ENCODE measurements at regions not wholly inside any gene's neighbourhood (a gene's known extent, or its start where the extent isn't known, plus 50 kb on each side); places are given as distances from the start of the nearest gene placed in this dataset.

DNA sequence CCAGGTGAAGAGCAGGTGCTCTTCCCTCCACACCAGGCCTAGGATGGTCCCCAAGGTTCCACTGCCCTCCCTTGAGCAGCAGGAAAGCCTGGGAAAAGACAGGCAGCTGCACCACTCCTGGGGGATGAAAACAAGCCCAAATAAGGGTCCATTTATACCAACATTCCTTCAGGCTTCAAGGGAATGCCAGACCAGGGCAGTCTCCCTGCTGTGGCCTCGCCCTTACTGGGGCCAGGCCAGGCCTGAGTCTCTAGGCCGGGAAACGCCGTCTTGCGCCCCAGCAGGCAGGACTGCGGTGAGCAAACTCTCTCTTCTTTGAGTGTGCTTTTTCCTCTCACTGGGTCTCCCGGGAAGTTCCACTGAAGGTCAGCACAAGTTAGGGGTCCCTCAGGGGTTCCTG is 443.5 kb downstream of the SOX6 start (continued):
- TF ChIP-seq ZNF462 (CRISPR knock-in tag; IDR thresholded peaks at IDR 0.05) (no peak), CREB1 (CRISPR knock-in tag; IDR thresholded peaks at IDR 0.05; ENCODE audit: low read depth) (no peak), ZNF331 (CRISPR knock-in tag; IDR thresholded peaks at IDR 0.05; ENCODE audit: low read depth) (no peak), EZH2phosphoT487 (IDR thresholded peaks at IDR 0.05; ENCODE audit: unreplicated experiment) (no peak), REST (IDR thresholded peaks at IDR 0.05; ENCODE audit: unreplicated experiment) (no peak), STAT1 (IDR thresholded peaks at IDR 0.05; ENCODE audit: unreplicated experiment) (no peak), ZNF114 (CRISPR knock-in tag; IDR thresholded peaks at IDR 0.05) (no peak), NANOG (IDR thresholded peaks at IDR 0.05; ENCODE audit: borderline replicate concordance) (no peak), EZH2 (IDR thresholded peaks at IDR 0.05; ENCODE audit: low read depth, unreplicated experiment) (no peak), CTCF (conservative IDR thresholded peaks at IDR 0.05; ENCODE audit: low read depth in 2 of 2) (no peak), POLR2AphosphoS5 (IDR thresholded peaks at IDR 0.05; ENCODE audit: low read depth) (no peak), JUNB (IDR thresholded peaks at IDR 0.05; ENCODE audit: unreplicated experiment) (no peak)
